ENCODE measurements at regions not wholly inside any gene's neighbourhood (a gene's known extent, or its start where the extent isn't known, plus 50 kb on each side); places are given as distances from the start of the nearest gene placed in this dataset.

- no peak overlapping the region for H3K14ac ChIP-seq (replicated peaks; ENCODE audit: low read depth, low read length)
- no peak overlapping the region for H3K4ac ChIP-seq (ENCODE audit: low read depth, low read length)
- H4K5ac ChIP-seq (ENCODE audit: low read depth, low read length) = no peak overlapping the region
- no peak overlapping the region for H3K23ac ChIP-seq (ENCODE audit: low read depth, low read length)
- no peaks in the 10 kb centered on the region for H3K79me1 ChIP-seq (ENCODE audit: low read depth in 1 of 2, low read length in 2 of 2)
- in situ Hi-C loops (cut with MboI; ENCODE audit: low sequenced_read_pairs) = no loop called here
- H4K91ac ChIP-seq (ENCODE audit: insufficient read depth, low read depth, low read length) = no peak overlapping the region
- dilution Hi-C loops (cut with HindIII; ENCODE audit: low sequenced_read_pairs, unreplicated experiment) = no loop called here
- H2BK120ac ChIP-seq (ENCODE audit: low read depth, low read length) = no peak overlapping the region
- H3K18ac ChIP-seq (ENCODE audit: low read depth, low read length) = no peak overlapping the region
- no peak overlapping the region for H2AK9ac ChIP-seq (replicated peaks; ENCODE audit: low read depth, low read length, poor library complexity)
- ChIA-PET POLR2A (ENCODE audit: unreplicated experiment) (no interaction called here), CTCF (no interaction called here)
- intact Hi-C loops (cut with micrococcal nuclease) = no loop called here
- no peak for TF ChIP-seq ELK1 (IDR thresholded peaks at IDR 0.05; ENCODE audit: borderline replicate concordance, low read depth, low read length)
- TF ChIP-seq RFX5 (IDR thresholded peaks at IDR 0.05; ENCODE audit: low read depth, low read length) = no peak
- TF ChIP-seq BHLHE40 (IDR thresholded peaks at IDR 0.05; ENCODE audit: low read depth, low read length) = no peak
- TF ChIP-seq CEBPB (IDR thresholded peaks at IDR 0.05; ENCODE audit: low read depth, low read length) = no peak
- no peak for TF ChIP-seq RCOR1 (IDR thresholded peaks at IDR 0.05; ENCODE audit: insufficient replicate concordance, low read length)
- TF ChIP-seq MXI1 (IDR thresholded peaks at IDR 0.05; ENCODE audit: borderline replicate concordance, low read depth, low read length) = no peak
- no peak for TF ChIP-seq NFE2L2 (IDR thresholded peaks at IDR 0.05; ENCODE audit: low read depth, low read length)
- no peak for TF ChIP-seq MAFK (IDR thresholded peaks at IDR 0.05; ENCODE audit: low read depth, low read length)
- TF ChIP-seq RAD21 (IDR thresholded peaks at IDR 0.05; ENCODE audit: low read length) = no peak
- TF ChIP-seq MAZ (IDR thresholded peaks at IDR 0.05; ENCODE audit: borderline replicate concordance, low read depth, low read length) = no peak
- no peak for TF ChIP-seq POLR2A (IDR thresholded peaks at IDR 0.05; ENCODE audit: low read depth, low read length)
- TF ChIP-seq CTCF (conservative IDR thresholded peaks at IDR 0.05; ENCODE audit: low read depth, low read length) = no peak
- TF ChIP-seq USF2 (IDR thresholded peaks at IDR 0.05; ENCODE audit: low read depth, low read length) = no peak
- no peak for TF ChIP-seq CHD1 (IDR thresholded peaks at IDR 0.05; ENCODE audit: low read depth, low read length)
- TF ChIP-seq SMC3 (IDR thresholded peaks at IDR 0.05; ENCODE audit: low read depth, low read length) = no peak
- TF ChIP-seq FOS (IDR thresholded peaks at IDR 0.05; ENCODE audit: low read depth, low read length) = no peak
- BruUV-seq (replicated peaks) = no TSS peak
- no peak overlapping the region for H3K27ac ChIP-seq (ENCODE audit: insufficient read depth, low read length)
- no peak overlapping the region for H2BK15ac ChIP-seq (ENCODE audit: low read depth, low read length)
- WGBS, 2 experiments (ENCODE audit: extremely low coverage in 2 of 2, insufficient read length in 1 of 2) = no CpG with 5 or more reads among the region's 1 CpG
- DNase-seq (no peak), ATAC-seq (ENCODE audit: low read depth) (no peak)
- no peaks in the 10 kb centered on the region for H3K27me3 ChIP-seq (ENCODE audit: control insufficient read depth, insufficient read depth, low read length)
- H3K9me1 ChIP-seq (ENCODE audit: insufficient read depth, low read length) = no peaks in the 10 kb centered on the region
- peaks cover 5% of the 10 kb centered on the region for H3K9me3 ChIP-seq (ENCODE audit: control insufficient read depth, insufficient read depth, low read length)
- H3K9ac ChIP-seq (ENCODE audit: low read depth, low read length) = no peak overlapping the region
- H2BK20ac ChIP-seq (ENCODE audit: low read depth, low read length) = no peak overlapping the region
- H4K8ac ChIP-seq (ENCODE audit: low read depth in 2 of 2, low read length in 2 of 2) = no peak overlapping the region
- H2BK5ac ChIP-seq (ENCODE audit: low read depth, low read length, poor library complexity, severe bottlenecking) = no peak overlapping the region
- no peak overlapping the region for H3K4me2 ChIP-seq (ENCODE audit: low read depth, low read length)
- H4K20me1 ChIP-seq (ENCODE audit: insufficient read depth, low read length) = no peaks in the 10 kb centered on the region
- H3K56ac ChIP-seq (ENCODE audit: extremely low read depth, insufficient read depth, low read length) = no peak overlapping the region
- H2AFZ ChIP-seq (replicated peaks; ENCODE audit: low read length, poor library complexity) = no peak overlapping the region
- no peaks in the 10 kb centered on the region for H3K36me3 ChIP-seq (ENCODE audit: control insufficient read depth, insufficient read depth, low read length)
- H3K4me1 ChIP-seq (ENCODE audit: control insufficient read depth, insufficient read depth, low read length) = no peaks in the 10 kb centered on the region
- H2AK5ac ChIP-seq (ENCODE audit: low read depth, low read length) = no peak overlapping the region
- no peak overlapping the region for H3K4me3 ChIP-seq (ENCODE audit: insufficient read depth, low read depth, low read length)
These were observed 786.6 kb downstream of the ADGRL2 start for GRCh38 chr1:82587371-82587770.
